ENCODE measurements at regions not wholly inside any gene's neighbourhood (a gene's known extent, or its start where the extent isn't known, plus 50 kb on each side); places are given as distances from the start of the nearest gene placed in this dataset.

- ChIA-PET CTCF (interaction anchor here (1.4 kb wide), 1 partner anchor 10 kb away, joined by 4 read pairs; no protein-coding TSS in a partner anchor), POLR2A (no interaction called here)
- no peak for TF ChIP-seq CTCF (IDR thresholded peaks at IDR 0.05; ENCODE audit: control extremely low read depth, extremely low read depth, low read depth, missing control alignments)
- DNase-seq (ENCODE audit: extremely low spot score), result no peak
Measured at GRCh38 chr6:140897349-140897748, 1235.4 kb upstream of the GJE1 start.

GRCh38 chr6:140893432-140893831, 1239.3 kb upstream of the GJE1 start:
- ChIA-PET POLR2A (no interaction called here), CTCF (interaction anchor here (1.0 kb wide), 1 partner anchor 10 kb away, joined by 3 read pairs; no protein-coding TSS in a partner anchor)
- TF ChIP-seq CTCF (IDR thresholded peaks at IDR 0.05; ENCODE audit: control extremely low read depth, extremely low read depth, low read depth, missing control alignments), result no peak
- no peak for DNase-seq (ENCODE audit: extremely low spot score)

DNA sequence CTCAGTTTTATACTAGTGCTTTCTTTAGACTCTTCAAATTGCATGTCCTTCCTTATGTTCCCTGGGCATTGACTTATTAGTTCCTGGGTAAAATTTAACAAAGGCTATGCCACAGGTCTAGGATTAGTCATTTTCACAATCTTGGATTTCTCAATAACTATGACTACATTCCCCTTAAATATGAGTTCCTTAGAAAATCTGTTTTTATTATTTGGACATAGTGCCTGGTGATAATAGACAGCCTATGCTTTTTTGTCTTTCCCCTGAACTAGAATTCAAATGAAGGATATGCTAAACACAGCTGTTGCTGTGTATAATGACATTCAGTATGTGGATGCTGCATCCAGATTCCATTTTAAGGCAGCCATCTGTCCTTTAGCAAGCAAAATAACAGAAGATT, 1252.8 kb upstream of the GJE1 start:
- CTCF ChIA-PET, result no interaction called here
- DNase-seq (ENCODE audit: extremely low spot score), result no peak
- no peak for TF ChIP-seq CTCF (IDR thresholded peaks at IDR 0.05; ENCODE audit: control extremely low read depth, extremely low read depth, low read depth, missing control alignments)
- POLR2A ChIA-PET, result no interaction called here

GRCh38 chr6:140874066-140874465, 1258.7 kb upstream of the GJE1 start:
- ChIA-PET POLR2A (no interaction called here), CTCF (no interaction called here)
- no peak for DNase-seq (ENCODE audit: extremely low spot score)
- TF ChIP-seq CTCF (IDR thresholded peaks at IDR 0.05; ENCODE audit: control extremely low read depth, extremely low read depth, low read depth, missing control alignments), result no peak

DNA sequence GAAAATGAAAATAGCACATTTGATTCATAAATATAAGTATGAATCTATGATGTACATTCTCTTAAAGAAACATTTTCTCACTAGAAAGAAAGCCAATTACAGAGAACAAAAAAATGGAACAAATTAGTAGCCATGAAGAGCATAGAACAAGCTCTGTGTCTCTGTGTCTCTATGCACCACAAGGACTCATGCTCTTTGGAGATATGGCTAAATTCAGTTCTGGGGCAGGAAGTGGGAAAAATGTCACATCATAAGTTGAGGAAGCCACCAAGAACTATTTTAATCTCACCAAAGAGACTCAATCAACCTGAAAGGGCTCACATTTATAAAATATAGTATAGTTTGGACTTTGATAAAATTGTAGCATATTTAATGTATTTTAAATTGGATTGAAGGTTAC, 1259.8 kb upstream of the GJE1 start:
- POLR2A ChIA-PET, result no interaction called here
- no peak for TF ChIP-seq CTCF (IDR thresholded peaks at IDR 0.05; ENCODE audit: control extremely low read depth, extremely low read depth, low read depth, missing control alignments)
- DNase-seq (ENCODE audit: extremely low spot score), result no peak
- CTCF ChIA-PET, result no interaction called here

DNA sequence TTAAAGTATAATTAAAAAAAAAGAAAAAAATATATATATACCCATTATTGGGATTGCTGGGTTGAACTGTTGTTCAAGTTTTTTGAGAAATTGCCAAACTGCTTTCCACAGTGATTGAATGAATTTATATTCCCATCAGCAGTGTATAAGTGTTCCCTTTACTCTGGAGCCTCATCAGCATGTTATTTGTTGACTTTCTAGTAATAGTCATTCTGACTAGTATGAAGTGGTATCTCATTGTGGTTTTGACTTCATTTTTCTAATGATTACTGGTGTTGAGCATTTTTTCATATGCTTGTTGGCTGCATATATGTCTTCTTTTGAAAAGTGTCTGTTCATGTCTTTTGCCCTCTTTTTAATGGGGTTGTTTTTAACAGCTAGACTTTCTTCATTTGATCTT, 1260.8 kb upstream of the GJE1 start:
- TF ChIP-seq CTCF (IDR thresholded peaks at IDR 0.05; ENCODE audit: control extremely low read depth, extremely low read depth, low read depth, missing control alignments), result no peak
- DNase-seq (ENCODE audit: extremely low spot score), result no peak
- ChIA-PET POLR2A (no interaction called here), CTCF (no interaction called here)

DNA sequence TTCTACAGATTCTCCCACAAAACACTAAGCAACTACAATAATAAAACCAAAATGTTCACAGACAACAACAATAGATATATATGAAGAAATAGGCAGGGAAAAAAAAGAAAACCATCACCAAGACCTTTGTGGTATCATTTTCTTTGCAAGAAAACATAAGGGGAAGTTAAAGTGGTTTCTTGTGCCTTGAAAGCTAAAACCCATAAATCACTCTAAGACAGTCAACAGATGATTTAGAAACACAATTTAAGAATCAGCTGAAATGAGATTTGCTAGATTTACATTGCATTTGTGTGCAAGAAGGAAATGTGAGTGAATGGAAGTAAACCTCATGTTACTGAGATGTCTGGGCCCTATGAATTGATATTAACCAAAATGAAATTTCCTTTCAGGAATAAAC, 1265.4 kb upstream of the GJE1 start:
- ChIA-PET CTCF (no interaction called here), POLR2A (no interaction called here)
- TF ChIP-seq CTCF (IDR thresholded peaks at IDR 0.05; ENCODE audit: control extremely low read depth, extremely low read depth, low read depth, missing control alignments), result no peak
- DNase-seq (ENCODE audit: extremely low spot score), result no peak
